ENCODE measurements at regions not wholly inside any gene's neighbourhood (a gene's known extent, or its start where the extent isn't known, plus 50 kb on each side); places are given as distances from the start of the nearest gene placed in this dataset.
"Not testable (repeated sequence)": the region's sequence is repeated elsewhere in the genome, so short reads cannot be mapped to it uniquely, and the experiment has no call there.

GRCh38 chr12:111271674-111272418 is 97.0 kb downstream of the PHETA1 start:
- DNase-seq (ENCODE audit: low read depth), result no peak

GRCh38 chr12:111270774-111271173 is 98.1 kb downstream of the PHETA1 start:
- DNase-seq (ENCODE audit: low read depth), result no peak

GRCh38 chr12:111270239-111270638 is 98.7 kb downstream of the PHETA1 start:
- no peak for DNase-seq (ENCODE audit: low read depth)

GRCh38 chr12:111269718-111270117 is 99.2 kb downstream of the PHETA1 start:
- DNase-seq (ENCODE audit: low read depth), result no peak

GRCh38 chr12:111268738-111269572 is 99.9 kb downstream of the PHETA1 start:
- peak; percentile 3 for DNase-seq (ENCODE audit: low read depth)

- no peak for DNase-seq (ENCODE audit: low read depth)
Measured at GRCh38 chr12:111267144-111267543, 101.8 kb downstream of the PHETA1 start.

- no peak for DNase-seq (ENCODE audit: low read depth)
Measured at GRCh38 chr12:111261911-111262676, 106.8 kb downstream of the PHETA1 start.

- no peak for DNase-seq (ENCODE audit: low read depth)
Measured at GRCh38 chr12:111260732-111261131, 108.2 kb downstream of the PHETA1 start.

GRCh38 chr12:111259231-111259630 is 109.7 kb downstream of the PHETA1 start:
- no peak for DNase-seq (ENCODE audit: low read depth)

- DNase-seq (ENCODE audit: low read depth), result not testable (repeated sequence)
Measured at GRCh38 chr12:111258081-111258480, 110.8 kb downstream of the PHETA1 start.

- no peak for DNase-seq (ENCODE audit: low read depth)
Measured at GRCh38 chr12:111257435-111257902, 111.4 kb downstream of the PHETA1 start.

GRCh38 chr12:111256629-111257434 is 112.1 kb downstream of the PHETA1 start:
- DNase-seq (ENCODE audit: low read depth), result no peak

GRCh38 chr12:111255261-111255660 is 113.6 kb downstream of the PHETA1 start:
- no peak for DNase-seq (ENCODE audit: low read depth)

GRCh38 chr12:111254106-111254505 is 114.8 kb downstream of the PHETA1 start:
- DNase-seq (ENCODE audit: low read depth), result no peak

- no peak for DNase-seq (ENCODE audit: low read depth)
Measured at GRCh38 chr12:111253213-111253612, 115.7 kb downstream of the PHETA1 start.

- DNase-seq (ENCODE audit: low read depth), result no peak
Measured at GRCh38 chr12:111251787-111252186, 117.1 kb downstream of the PHETA1 start.

GRCh38 chr12:111251058-111251730 is 117.7 kb downstream of the PHETA1 start:
- no peak for DNase-seq (ENCODE audit: low read depth)

GRCh38 chr12:111250251-111250881 is 118.5 kb downstream of the PHETA1 start:
- no peak for DNase-seq (ENCODE audit: low read depth)

GRCh38 chr12:111249757-111250156 is 119.1 kb downstream of the PHETA1 start:
- no peak for DNase-seq (ENCODE audit: low read depth)

GRCh38 chr12:111249018-111249370 is 119.9 kb downstream of the PHETA1 start:
- no peak for DNase-seq (ENCODE audit: low read depth)

Data from stimulated activated CD8-positive, alpha-beta memory T cell treated with anti-CD3 and anti-CD28 coated beads, Interleukin-15, amount 100 ng/mL, for 24 hours (primary cell).